Tongue (tissue), 1 donor: ENCODE measurements at regions not wholly inside any gene's neighbourhood (a gene's known extent, or its start where the extent isn't known, plus 50 kb on each side); places are given as distances from the start of the nearest gene placed in this dataset.

Experiments
- DNase-seq: peaks from one replicate; pipeline ENCODE4 v3.0.0-alpha.2; 2015

DNA sequence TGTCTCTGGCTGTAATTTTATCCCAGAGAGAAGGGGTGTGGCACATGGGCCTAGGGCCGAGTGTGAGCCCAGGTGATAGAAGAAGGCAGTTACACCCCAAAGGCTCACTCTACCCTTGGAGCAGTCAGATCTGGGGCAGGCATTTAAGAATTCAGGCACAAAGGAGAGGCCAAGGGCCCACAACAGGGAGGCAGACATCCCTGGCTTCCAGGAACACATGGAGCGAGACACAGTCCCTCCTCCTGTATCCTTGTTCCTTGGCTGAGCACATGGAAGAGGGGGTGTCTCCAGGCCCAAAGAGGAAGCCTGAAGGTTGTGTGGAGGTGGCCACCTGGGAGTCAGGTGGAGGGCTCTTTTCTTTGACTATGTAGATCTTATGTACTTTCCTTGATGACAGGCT lies 286.2 kb downstream of the RPS24 start:
- no peak for DNase-seq

- no peak for DNase-seq
Measured at GRCh38 chr10:78320506-78320905, 286.8 kb downstream of the RPS24 start.

DNA sequence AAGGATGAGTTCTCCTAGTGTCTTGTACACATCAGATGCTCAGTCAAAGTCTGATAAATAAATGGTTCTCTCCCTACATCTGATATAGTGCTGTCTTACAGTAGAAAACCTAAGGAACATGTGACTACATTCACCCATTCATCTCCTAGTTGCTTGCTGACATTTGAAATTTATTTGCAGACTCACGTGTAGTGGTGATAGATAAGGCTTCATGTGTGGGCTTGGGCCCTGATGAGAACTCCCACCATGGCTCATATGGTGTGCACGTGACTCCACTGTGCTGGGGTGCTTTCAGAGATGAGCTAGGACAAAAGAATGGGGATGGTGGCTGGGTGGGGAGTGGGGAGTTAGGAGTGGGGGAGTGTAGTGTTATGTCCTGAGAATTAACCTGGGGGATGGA lies 287.3 kb downstream of the RPS24 start:
- no peak for DNase-seq

- no peak for DNase-seq
Measured at GRCh38 chr10:78321500-78321899, 287.8 kb downstream of the RPS24 start.

DNA sequence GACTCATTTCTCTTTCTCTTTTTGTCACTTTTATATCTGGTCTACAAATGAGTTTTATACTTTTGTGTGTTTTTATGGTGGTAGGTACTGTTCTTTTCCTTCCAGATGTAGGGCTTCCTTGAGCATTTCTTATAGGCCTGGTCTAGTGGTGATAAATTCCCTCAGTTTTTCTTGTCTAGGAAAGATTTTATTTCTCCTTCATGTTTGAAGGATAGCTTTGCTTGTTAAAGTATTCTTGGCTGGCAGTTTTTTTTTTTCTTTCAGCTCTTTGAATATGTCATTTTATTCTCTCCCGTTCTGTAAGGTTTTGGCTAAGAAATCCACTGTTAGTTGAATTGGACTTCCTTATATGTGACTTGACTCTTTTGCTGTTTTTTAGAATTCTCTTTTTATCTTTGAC lies 292.7 kb downstream of the RPS24 start:
- no peak for DNase-seq

DNA sequence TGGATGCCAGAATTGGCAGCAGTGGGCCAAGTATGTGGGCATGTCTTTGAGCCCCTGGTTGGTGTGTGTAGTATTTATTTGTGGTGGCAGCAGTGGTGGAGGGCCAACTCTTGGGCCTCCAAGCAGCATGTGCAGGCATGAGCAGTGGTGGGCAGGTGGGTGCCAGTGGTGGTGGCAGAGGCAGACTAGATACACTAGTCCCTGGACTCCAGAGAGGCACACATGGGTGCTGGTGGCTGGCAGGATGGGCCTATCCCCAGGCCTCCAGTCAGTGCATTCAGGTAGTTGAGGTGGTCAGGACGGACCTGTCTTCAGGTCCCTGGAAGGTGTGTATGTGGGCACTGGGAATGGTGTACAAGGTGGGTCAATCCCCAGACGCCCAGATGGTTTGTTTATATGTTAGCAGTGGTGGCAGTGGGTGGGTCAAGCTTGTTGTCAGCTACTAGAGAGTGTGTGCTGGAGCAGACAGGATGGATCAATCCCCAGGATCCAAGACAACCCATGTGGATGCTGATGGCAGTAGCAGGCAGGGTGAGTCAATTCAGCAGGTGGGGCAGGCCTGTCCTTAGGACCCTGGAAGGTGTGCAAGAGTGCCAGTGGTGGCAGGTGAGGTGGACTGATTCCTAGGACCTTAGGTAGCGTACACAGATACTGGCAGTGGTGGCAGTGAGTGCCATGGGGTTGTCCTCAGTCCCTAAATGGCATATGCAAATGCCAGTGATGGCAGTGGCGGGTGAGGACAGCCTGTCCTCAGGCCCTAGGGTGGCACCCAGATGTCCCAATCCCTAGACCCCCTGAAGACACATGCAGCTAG lies 294.3 kb downstream of the RPS24 start:
- no peak for DNase-seq

DNA sequence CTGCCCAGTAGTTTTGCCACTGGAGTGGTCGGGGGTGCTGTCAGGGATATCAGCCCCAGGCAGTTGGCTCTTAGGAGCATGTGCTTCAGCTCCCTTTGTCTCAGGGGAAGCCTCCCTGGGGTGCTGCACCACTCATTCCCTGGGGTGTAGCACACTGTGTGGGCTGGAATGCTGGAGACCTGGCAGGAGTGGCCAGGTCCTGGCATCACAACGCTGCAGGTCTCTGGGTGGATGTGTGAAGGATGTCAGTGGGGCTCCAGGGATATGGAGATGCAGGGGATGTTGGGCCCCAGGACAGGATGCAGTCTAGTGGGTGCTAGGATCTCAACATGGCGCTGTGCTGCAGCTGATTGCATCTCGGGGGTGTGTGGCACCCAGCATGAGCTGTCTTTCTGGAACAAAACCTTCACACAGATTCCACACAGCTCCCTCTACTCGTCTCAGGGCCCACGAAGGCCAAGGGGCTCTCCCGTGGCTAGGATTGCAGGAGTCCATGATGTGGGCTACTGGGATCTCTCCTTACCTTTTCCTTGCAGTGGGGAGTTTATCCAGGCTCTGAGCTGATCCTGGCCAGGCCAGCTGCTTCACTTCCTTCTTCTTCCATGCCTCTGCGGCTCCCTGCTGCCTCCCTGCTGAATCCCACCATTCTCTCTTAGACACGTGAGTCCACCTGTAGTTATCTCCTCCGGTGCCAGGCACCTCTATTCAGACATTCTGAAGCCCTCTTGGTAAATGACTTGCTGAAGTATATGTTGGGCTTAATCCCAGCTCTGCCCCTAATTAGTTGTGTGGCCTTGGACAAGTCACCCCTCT lies 295.1 kb downstream of the RPS24 start:
- no peak for DNase-seq

GRCh38 chr10:78330884-78331283 lies 297.2 kb downstream of the RPS24 start:
- no peak for DNase-seq

DNA sequence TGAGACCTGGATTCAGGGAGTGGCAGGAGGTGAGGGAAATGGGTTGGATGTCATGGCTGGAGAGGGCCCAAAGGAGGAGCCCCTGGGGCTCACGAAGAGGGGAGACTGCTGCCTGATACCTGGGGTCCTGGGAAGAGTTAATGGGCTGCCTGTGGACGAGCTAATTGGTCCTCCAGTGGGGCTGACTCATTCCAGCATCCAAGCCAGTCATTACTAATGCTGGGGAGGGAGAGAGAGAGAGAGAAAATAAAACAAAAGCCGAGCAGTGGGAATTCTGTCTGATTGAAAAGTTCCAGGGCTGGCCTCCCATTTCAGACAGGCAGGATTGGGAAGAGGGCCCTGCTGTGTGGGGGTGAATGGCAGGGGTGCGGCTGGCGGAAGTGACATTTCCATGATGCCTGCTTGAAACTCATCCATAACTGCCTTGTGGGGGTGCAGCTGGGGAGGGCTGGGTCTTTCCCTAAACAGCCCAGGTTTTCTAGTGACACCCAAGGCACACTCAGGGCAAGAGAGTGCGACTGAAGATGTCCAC lies 297.8 kb downstream of the RPS24 start:
- peak; percentile 66 for DNase-seq

- DNase-seq: peak; percentile 58
Measured at GRCh38 chr10:78332012-78332411, 298.3 kb downstream of the RPS24 start.

- DNase-seq: no peak
Measured at GRCh38 chr10:78332657-78333056, 299.0 kb downstream of the RPS24 start.

GRCh38 chr10:78333362-78334143 lies 299.9 kb downstream of the RPS24 start:
- DNase-seq: no peak

GRCh38 chr10:78335371-78335690 lies 301.7 kb downstream of the RPS24 start:
- DNase-seq: no peak

- no peak for DNase-seq
Measured at GRCh38 chr10:78335691-78336401, 302.2 kb downstream of the RPS24 start.

DNA sequence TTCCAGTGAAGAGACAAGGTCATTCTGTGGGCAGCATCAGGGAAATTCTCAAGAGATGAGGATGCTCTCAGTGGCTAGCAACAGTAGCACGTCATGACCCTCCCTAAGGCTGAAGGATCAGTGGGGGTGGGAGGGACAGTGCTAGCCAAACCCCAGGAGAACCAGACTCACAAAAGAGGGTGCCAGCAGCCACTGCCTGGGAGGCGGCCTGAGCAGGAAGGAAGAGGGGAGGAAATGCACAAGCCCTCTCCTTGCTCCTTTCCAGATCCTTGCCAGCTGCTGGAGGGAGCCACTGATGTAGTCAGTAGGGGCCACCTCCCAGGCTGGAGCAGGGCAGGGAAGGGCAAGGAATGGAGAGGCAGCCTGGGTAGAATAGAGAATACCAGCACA lies 302.7 kb downstream of the RPS24 start:
- DNase-seq: no peak

- no peak for DNase-seq
Measured at GRCh38 chr10:78337016-78337415, 303.4 kb downstream of the RPS24 start.

- no peak for DNase-seq
Measured at GRCh38 chr10:78337646-78338391, 304.2 kb downstream of the RPS24 start.

DNA sequence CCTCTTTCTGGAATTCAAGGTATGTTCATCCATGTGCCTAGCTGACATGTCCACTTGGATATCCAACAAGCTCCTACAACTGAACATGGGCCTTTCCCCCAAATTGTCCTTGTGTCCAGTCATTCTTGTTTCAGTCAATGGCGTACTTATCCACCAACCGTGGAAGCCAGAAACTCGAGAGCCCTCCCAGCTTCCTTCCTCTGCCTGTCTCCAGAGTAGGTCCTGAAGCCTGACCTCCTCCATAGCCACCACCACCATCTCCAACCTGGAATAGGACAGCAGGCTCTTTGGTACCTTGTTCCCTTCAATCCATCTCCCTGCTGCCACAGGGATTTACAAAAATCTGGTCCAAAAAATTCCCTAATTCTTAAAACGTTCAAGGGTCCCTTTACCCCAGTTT lies 305.1 kb downstream of the RPS24 start:
- DNase-seq: no peak

DNA sequence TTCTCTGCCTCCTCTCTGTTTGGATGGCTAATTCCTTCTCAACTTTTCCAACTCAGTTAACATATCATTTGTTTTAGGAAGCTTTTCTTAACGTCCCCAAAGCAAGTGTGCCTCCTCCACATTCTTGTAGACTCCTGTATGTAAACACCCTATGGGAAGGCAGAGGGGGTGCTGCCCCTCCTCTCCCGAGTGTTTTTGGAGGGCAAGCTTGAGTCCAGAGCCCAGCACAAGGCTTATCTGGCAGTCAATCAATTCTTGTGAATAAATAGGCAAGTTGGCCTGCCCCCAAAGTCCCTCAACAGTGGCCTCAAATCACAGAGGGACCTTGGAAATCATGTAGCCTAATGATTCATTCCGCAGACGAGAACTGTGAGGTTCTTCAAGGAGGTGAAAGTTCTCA lies 305.6 kb downstream of the RPS24 start:
- no peak for DNase-seq

DNA sequence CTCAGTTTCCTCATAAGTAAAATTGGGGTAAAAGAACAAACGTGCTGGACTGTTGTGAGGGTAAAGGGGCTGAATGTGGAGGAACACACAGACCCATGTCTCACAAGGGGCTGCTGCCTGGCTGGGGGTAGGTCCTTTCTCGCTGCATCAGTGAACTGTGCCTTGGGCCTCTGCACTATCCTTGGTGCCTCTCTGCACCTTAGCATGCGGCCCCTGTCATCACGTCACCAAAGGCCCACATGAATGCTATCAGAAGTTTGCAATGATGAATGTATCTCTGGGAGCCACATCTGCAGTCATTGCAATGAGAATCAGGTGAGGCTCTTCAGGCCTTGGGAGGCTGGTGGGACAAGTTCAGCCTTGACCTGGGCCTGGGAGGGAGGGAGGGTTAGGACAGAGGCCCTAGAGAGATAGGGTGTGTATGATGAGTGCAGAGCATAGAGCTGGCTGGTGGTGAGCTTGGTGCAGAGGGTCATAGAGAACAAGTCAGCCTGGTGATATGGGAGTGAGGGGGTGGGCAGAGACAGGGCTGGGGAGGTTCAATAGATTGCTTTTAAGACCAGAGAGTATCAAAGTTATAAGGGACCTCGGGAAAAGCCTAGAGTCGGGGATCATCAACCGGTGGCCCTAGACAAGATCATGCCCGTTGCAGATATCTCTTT lies 308.4 kb downstream of the RPS24 start:
- DNase-seq: no peak
